ENCODE measurements at regions not wholly inside any gene's neighbourhood (a gene's known extent, or its start where the extent isn't known, plus 50 kb on each side); places are given as distances from the start of the nearest gene placed in this dataset.

- Histone ChIP-seq H4K20me1 (ENCODE audit: insufficient read depth, low read length) (no peaks in the 10 kb centered on the region), H3K9me2 (ENCODE audit: low read depth, low read length) (no peaks in the 10 kb centered on the region), H3F3A (ENCODE audit: insufficient read depth, low read length) (no peaks in the 10 kb centered on the region), H3K27ac (ENCODE audit: low read depth, low read length, poor library complexity, severe bottlenecking) (no peak overlapping the region), H2AFZ (ENCODE audit: low read length) (no peak overlapping the region), H3K4me3 (ENCODE audit: low read depth, low read length, poor library complexity, severe bottlenecking) (no peak overlapping the region), H3K9me3 (ENCODE audit: low read length) (no peaks in the 10 kb centered on the region), H3K79me2 (ENCODE audit: insufficient read depth, low read length) (no peaks in the 10 kb centered on the region), H3K27me3 (ENCODE audit: insufficient read depth, low read length) (no peaks in the 10 kb centered on the region), H3K36me3 (ENCODE audit: insufficient read depth, low read length) (no peaks in the 10 kb centered on the region), H3K4me2 (ENCODE audit: low read length) (no peak overlapping the region), H3K9ac (ENCODE audit: low read length) (no peak overlapping the region), H3K4me1 (ENCODE audit: insufficient read depth, low read length, severe bottlenecking) (no peaks in the 10 kb centered on the region)
- TF ChIP-seq, protein P1, sequence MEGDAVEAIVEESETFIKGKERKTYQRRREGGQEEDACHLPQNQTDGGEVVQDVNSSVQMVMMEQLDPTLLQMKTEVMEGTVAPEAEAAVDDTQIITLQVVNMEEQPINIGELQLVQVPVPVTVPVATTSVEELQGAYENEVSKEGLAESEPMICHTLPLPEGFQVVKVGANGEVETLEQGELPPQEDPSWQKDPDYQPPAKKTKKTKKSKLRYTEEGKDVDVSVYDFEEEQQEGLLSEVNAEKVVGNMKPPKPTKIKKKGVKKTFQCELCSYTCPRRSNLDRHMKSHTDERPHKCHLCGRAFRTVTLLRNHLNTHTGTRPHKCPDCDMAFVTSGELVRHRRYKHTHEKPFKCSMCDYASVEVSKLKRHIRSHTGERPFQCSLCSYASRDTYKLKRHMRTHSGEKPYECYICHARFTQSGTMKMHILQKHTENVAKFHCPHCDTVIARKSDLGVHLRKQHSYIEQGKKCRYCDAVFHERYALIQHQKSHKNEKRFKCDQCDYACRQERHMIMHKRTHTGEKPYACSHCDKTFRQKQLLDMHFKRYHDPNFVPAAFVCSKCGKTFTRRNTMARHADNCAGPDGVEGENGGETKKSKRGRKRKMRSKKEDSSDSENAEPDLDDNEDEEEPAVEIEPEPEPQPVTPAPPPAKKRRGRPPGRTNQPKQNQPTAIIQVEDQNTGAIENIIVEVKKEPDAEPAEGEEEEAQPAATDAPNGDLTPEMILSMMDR (IDR thresholded peaks at IDR 0.05; ENCODE audit: low read length) = no peak
- TF ChIP-seq EZH2 (IDR thresholded peaks at IDR 0.05; ENCODE audit: borderline replicate concordance, low read length) = no peak
Observed at GRCh38 chr6:132198040-132198439, 203.2 kb downstream of the MOXD1 start.

GRCh38 chr6:132194529-132194928, 206.7 kb downstream of the MOXD1 start:
- Histone ChIP-seq H3F3A (ENCODE audit: insufficient read depth, low read length) (no peaks in the 10 kb centered on the region), H3K4me2 (ENCODE audit: low read length) (no peak overlapping the region), H3K4me1 (ENCODE audit: insufficient read depth, low read length, severe bottlenecking) (no peaks in the 10 kb centered on the region), H3K9me3 (ENCODE audit: low read length) (no peaks in the 10 kb centered on the region), H3K36me3 (ENCODE audit: insufficient read depth, low read length) (no peaks in the 10 kb centered on the region), H4K20me1 (ENCODE audit: insufficient read depth, low read length) (no peaks in the 10 kb centered on the region), H3K4me3 (ENCODE audit: low read depth, low read length, poor library complexity, severe bottlenecking) (no peak overlapping the region), H2AFZ (ENCODE audit: low read length) (no peak overlapping the region), H3K79me2 (ENCODE audit: insufficient read depth, low read length) (no peaks in the 10 kb centered on the region), H3K27me3 (ENCODE audit: insufficient read depth, low read length) (no peaks in the 10 kb centered on the region), H3K9ac (ENCODE audit: low read length) (no peak overlapping the region), H3K27ac (ENCODE audit: low read depth, low read length, poor library complexity, severe bottlenecking) (no peak overlapping the region), H3K9me2 (ENCODE audit: low read depth, low read length) (no peaks in the 10 kb centered on the region)
- TF ChIP-seq, protein P1 (IDR thresholded peaks at IDR 0.05; ENCODE audit: low read length) = no peak
- no peak for TF ChIP-seq EZH2 (IDR thresholded peaks at IDR 0.05; ENCODE audit: borderline replicate concordance, low read length)

DNA sequence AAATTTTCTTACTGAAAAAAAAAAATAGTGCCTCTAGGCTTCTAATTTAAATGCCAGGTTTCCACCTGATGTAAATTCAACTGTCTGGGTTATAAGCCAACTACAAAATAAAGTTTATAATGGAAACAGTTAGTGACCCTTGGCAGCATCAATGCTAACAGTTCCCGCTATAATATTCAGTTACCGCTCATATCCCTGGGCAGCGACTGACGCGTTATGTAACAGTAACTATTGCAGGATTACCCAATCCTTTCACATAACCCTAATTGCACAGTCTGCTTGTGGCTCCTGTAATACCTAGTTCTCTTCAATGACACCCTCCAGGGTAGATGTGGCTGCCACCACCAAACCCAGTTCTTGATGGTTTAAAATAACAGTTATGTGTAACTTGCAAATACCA, 208.6 kb downstream of the MOXD1 start:
- no peaks in the 10 kb centered on the region for H4K20me1 ChIP-seq (ENCODE audit: insufficient read depth, low read length)
- H3K4me1 ChIP-seq (ENCODE audit: insufficient read depth, low read length, severe bottlenecking) = no peaks in the 10 kb centered on the region
- H3K27me3 ChIP-seq (ENCODE audit: insufficient read depth, low read length) = no peaks in the 10 kb centered on the region
- no peak overlapping the region for H2AFZ ChIP-seq (ENCODE audit: low read length)
- H3K4me3 ChIP-seq (ENCODE audit: low read depth, low read length, poor library complexity, severe bottlenecking) = no peak overlapping the region
- no peak overlapping the region for H3K27ac ChIP-seq (ENCODE audit: low read depth, low read length, poor library complexity, severe bottlenecking)
- TF ChIP-seq, protein P1 (IDR thresholded peaks at IDR 0.05; ENCODE audit: low read length) = no peak
- TF ChIP-seq EZH2 (IDR thresholded peaks at IDR 0.05; ENCODE audit: borderline replicate concordance, low read length) = no peak
- no peak overlapping the region for H3K9ac ChIP-seq (ENCODE audit: low read length)
- no peaks in the 10 kb centered on the region for H3K9me3 ChIP-seq (ENCODE audit: low read length)
- no peaks in the 10 kb centered on the region for H3K79me2 ChIP-seq (ENCODE audit: insufficient read depth, low read length)
- H3F3A ChIP-seq (ENCODE audit: insufficient read depth, low read length) = no peaks in the 10 kb centered on the region
- no peaks in the 10 kb centered on the region for H3K36me3 ChIP-seq (ENCODE audit: insufficient read depth, low read length)
- H3K9me2 ChIP-seq (ENCODE audit: low read depth, low read length) = no peaks in the 10 kb centered on the region
- no peak overlapping the region for H3K4me2 ChIP-seq (ENCODE audit: low read length)
